GM12892 (cell line): ENCODE measurements at regions not wholly inside any gene's neighbourhood (a gene's known extent, or its start where the extent isn't known, plus 50 kb on each side); places are given as distances from the start of the nearest gene placed in this dataset.

Experiments used
- POLR2AphosphoS5 ChIP-seq: IDR thresholded peaks from 2 replicates; pipeline ENCODE4 v1.6.1; 2011; ENCODE audit warnings: low read depth, low read length, control low read depth
- TAF1 ChIP-seq: IDR thresholded peaks from 2 replicates; pipeline ENCODE4 v1.6.1; 2011; ENCODE audit warnings: low read depth, mild to moderate bottlenecking, control low read depth, low read length, borderline replicate concordance

GRCh38 chr9:108017671-108018070 lies 528.1 kb upstream of the KLF4 start:
- no peak for TF ChIP-seq POLR2AphosphoS5
- TF ChIP-seq TAF1, result no peak
